Epidermal melanocyte (primary cell): ENCODE measurements at regions not wholly inside any gene's neighbourhood (a gene's known extent, or its start where the extent isn't known, plus 50 kb on each side); places are given as distances from the start of the nearest gene placed in this dataset.

Experiments
- DNase-seq: peaks from one replicate; pipeline ENCODE4 v3.0.0; 2011; ENCODE audit warnings: low spot score; ENCODE audit not compliant: insufficient read length

DNA sequence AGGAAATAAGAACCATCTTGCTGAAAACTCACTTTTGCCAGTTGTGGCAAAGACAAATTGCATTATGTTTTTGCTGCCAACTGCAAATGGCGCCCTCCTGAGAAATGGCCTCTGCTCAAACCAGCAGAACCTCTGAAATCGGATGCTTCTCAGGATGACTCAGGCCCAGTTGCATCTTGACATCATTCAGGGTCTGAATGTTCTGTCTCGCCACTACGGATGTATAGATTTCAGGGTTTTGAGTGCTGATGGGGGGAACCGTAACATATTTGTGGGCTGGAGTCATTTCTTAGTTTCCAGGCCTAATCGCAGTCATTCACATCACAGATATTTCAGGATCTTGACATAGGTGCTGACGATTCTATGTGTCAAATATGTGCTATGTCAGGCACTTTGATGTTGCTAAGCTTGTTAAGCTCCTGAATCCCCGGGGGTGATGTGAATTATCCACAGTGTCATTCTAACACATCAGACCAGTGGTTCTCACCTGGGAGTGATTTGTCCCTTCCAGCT, 207.1 kb downstream of the NFATC2 start:
- DNase-seq, result no peak

GRCh38 chr20:51334609-51335008, 207.9 kb downstream of the NFATC2 start:
- no peak for DNase-seq

GRCh38 chr20:51333971-51334370, 208.5 kb downstream of the NFATC2 start:
- no peak for DNase-seq

- no peak for DNase-seq
Measured at GRCh38 chr20:51333446-51333845, 209.1 kb downstream of the NFATC2 start.

DNA sequence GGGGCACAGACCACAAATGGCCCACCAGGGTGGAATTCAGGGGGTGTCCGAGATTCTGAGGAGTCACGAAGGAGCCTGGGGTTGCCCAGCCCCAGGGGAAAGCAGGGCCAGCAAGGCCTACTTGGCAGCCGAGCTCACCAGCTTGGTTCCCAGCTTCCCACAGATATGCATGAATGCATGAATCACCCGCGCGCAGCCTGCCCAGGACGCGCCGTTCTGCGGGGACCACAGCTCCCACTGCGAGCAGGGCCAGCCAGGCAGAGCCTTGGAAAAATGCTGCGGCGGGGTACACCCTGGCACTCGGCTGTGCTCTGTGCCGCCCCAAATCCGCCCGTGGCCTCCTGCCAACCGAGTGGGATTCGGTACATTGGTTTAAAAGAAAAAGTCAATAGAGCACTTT, 211.0 kb downstream of the NFATC2 start:
- DNase-seq, result no peak

- DNase-seq, result no peak
Measured at GRCh38 chr20:51329845-51330244, 212.7 kb downstream of the NFATC2 start.

- DNase-seq, result no peak
Measured at GRCh38 chr20:51327251-51327841, 215.2 kb downstream of the NFATC2 start.

GRCh38 chr20:51326201-51326819, 216.2 kb downstream of the NFATC2 start:
- peak; percentile 64 for DNase-seq

GRCh38 chr20:51322164-51322707, 220.3 kb downstream of the NFATC2 start:
- DNase-seq, result no peak

- no peak for DNase-seq
Measured at GRCh38 chr20:51321343-51322163, 221.0 kb downstream of the NFATC2 start.

GRCh38 chr20:51319522-51319921, 223.0 kb downstream of the NFATC2 start:
- DNase-seq, result no peak

DNA sequence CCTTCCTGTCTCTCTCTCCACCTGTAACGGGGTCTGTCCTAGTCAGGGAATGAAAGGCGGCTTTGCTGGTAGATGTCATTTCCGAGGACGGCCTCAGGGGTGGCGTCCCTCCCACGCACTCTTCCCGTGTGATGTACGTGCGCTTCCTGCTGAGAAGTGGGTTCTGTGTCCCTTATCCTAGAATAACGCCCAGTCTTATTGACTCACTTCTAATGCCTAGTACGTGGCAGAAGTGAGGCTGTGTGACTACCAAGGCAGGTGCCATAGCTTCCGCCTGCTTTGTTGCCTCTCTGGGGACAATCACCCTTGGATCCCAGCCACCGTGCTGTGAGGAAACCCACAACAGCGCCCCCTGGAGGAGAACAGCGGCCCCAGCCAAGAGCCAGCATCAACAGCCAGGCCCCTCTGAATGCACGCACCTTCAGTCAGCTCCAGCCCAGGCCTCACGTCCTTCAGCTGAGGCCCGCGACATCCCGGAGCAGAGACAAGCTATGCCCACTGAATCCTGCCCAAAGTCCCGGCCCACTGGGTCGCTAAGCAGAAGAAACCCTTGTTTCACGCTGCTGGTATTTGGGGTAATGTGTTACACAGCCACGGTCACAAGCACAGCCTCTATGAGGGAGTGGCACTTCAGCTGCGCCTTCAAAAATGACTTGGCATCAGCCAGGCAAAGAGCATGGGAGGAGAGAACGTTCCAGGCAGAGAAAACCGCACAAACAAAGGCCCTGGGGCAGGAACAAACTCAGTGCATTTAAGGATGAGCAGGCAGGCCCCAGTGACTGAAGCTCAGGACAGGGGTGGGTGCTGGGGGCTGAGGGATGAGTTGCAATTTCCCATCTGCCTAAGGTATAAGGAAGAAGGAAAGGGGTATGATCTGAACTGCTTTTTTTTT, 224.2 kb downstream of the NFATC2 start:
- DNase-seq, result no peak

- DNase-seq, result no peak
Measured at GRCh38 chr20:51315390-51315789, 227.1 kb downstream of the NFATC2 start.

GRCh38 chr20:51313358-51313827, 229.1 kb downstream of the NFATC2 start:
- DNase-seq, result no peak

DNA sequence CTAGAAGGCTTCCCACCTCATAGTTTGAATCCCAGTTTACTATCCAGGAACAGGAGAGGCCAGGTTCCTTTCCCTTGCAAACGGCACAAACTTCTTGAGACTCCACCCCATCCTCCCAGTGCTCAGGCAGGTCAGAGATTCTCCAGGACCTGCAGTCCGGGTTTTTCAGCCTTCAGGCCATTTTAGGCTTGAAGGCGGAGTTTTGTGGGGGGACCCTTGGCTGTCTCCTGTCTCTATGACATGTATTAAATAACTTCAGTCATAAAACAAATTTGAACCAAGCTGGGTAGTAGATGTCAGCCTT, 230.1 kb downstream of the NFATC2 start:
- DNase-seq, result no peak

- DNase-seq, result no peak
Measured at GRCh38 chr20:51311636-51312479, 230.7 kb downstream of the NFATC2 start.

GRCh38 chr20:51310216-51310615, 232.3 kb downstream of the NFATC2 start:
- DNase-seq, result no peak

GRCh38 chr20:51309128-51309527, 233.4 kb downstream of the NFATC2 start:
- no peak for DNase-seq

DNA sequence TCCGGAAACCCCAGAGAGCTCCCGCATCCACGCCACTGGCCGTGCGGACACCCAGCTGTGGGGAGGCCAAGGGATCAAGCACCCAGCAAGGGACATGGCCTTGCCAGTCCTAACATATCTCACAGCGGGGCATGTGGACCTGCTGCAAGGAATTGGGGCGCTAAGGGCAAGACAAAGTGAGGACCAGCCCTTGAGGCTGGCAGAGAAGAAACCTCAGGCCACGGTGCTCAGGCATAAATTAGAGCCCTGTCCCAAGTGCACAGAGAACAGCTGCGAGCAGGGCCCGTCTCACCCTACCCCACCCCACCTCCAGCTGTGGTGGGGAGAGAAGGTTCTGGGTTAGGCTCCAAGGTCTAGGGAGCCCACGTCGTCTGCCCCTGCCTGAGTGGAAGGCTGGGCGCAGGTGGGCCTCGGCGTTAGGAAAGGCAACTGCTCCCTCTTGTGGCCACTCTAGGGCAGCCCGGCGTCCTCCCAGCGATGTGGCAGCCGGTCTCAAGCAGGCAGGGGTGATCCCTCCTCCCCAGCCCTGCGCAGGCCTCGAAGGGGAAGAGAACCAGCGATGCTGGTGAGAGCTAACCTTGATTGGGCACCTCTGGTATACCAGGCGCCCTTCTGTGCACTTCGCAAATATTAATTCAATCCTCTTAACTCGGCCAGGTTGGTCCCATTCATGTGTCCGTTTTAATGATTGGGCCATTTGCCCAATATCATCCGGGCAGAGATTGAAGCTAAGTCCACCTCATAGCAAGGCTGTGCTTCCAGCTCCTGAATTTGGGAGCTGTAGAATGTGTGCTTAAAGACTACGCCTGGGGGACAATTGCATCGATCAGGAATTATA, 235.8 kb downstream of the NFATC2 start:
- peak; percentile 62 for DNase-seq
